ENCODE measurements at regions not wholly inside any gene's neighbourhood (a gene's known extent, or its start where the extent isn't known, plus 50 kb on each side); places are given as distances from the start of the nearest gene placed in this dataset.

DNA sequence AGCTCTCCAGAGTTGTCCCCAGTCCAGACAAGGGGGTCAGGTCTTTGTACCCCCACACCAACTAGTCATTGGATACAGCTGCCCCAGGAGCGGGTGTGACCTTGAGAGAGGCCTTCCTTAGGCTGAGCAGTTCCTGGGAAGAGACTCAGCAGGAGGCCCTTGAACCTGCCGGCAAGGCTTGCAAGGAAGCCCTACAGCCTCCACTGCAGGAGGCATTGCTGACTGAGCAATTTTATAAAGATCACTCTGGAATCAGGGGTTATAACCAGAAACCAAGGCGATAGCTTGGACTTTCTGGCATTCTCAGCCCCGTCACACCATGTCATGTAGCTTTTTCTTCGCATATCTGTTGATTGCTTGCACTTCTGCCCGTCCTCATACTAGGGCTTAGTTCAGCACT is 291.3 kb upstream of the CRY1 start:
- H3K36me3 ChIP-seq (ENCODE audit: control insufficient read depth in 2 of 2, insufficient read depth in 2 of 2, low read length in 1 of 2), result no peaks in the 10 kb centered on the region
- peaks cover 0 to 5% of the 10 kb centered on the region in 2 donors for H3K9me3 ChIP-seq (ENCODE audit: control insufficient read depth in 2 of 2, insufficient read depth in 1 of 2, low read length in 1 of 2)
- no peak overlapping the region for H3K27ac ChIP-seq (ENCODE audit: low read depth in 1 of 2, low read length in 1 of 2)
- no peaks in the 10 kb centered on the region for H3K4me1 ChIP-seq (ENCODE audit: control insufficient read depth in 2 of 2, insufficient read depth in 2 of 2, low read length in 2 of 2)
- DNase-seq (ENCODE audit: low read depth in 6 of 9, low spot score in 9 of 9), result no peak
- 97% methylated on average over 6 of the region's 6 CpGs for WGBS
- H3K27me3 ChIP-seq (ENCODE audit: control insufficient read depth in 2 of 2, insufficient read depth in 1 of 2, low read length in 1 of 2), result no peaks in the 10 kb centered on the region
- no peak overlapping the region for H3K4me3 ChIP-seq (ENCODE audit: low read length in 2 of 2)

DNA sequence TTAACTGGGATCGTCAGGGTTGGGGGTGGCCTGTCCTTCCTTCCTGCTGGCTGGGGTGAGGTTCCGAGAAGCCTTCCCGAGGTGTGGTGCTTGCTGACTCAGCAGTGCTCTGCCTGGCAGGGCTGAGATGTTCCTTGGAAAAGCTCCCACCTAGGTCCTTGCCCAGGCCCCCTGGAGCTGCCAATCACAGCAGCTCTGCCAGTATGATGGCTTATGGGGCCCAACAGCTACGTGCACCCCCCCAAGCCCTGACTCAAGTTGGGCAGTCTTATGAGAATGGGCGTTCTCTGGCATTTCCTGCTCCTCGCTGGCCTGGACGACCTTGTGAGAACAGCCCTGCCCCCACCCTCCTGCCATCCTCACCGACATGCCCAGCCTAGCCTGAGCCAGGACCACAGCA is 292.2 kb upstream of the CRY1 start:
- Histone ChIP-seq H3K4me3 (ENCODE audit: low read length in 2 of 2) (no peak overlapping the region), H3K36me3 (ENCODE audit: control insufficient read depth in 2 of 2, insufficient read depth in 2 of 2, low read length in 1 of 2) (no peaks in the 10 kb centered on the region), H3K9me3 (ENCODE audit: control insufficient read depth in 2 of 2, insufficient read depth in 1 of 2, low read length in 1 of 2) (peaks cover 0 to 6% of the 10 kb centered on the region in 2 donors), H3K27ac (ENCODE audit: low read depth in 1 of 2, low read length in 1 of 2) (no peak overlapping the region), H3K4me1 (ENCODE audit: control insufficient read depth in 2 of 2, insufficient read depth in 2 of 2, low read length in 2 of 2) (no peaks in the 10 kb centered on the region), H3K27me3 (ENCODE audit: control insufficient read depth in 2 of 2, insufficient read depth in 1 of 2, low read length in 1 of 2) (no peaks in the 10 kb centered on the region)
- no peak for DNase-seq (ENCODE audit: low read depth in 6 of 9, low spot score in 9 of 9)
- 92% methylated on average over 8 of the region's 8 CpGs for WGBS

DNA sequence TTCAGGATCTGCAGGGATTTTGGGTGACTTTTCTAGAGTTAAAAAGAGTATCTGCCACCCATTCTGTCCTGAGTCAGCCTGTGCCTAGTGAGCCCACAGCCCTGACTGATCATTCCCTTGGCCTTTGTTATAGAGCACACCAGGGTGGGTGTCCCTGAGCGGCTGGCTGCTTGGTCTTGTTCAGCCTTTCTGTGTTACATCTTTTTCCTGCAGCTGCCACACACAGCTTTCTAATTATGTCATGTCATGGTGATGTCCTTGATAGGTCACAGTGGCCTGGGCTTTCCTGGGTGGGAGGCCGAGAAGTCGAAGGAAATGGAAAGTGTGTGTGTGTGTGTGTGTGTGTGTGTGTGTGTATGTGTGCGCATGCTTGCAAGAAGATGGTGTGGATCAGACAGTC is 293.2 kb upstream of the CRY1 start:
- no peak overlapping the region for H3K4me3 ChIP-seq (ENCODE audit: low read length in 2 of 2)
- WGBS, result 84% methylated on average over 4 of the region's 4 CpGs
- H3K27ac ChIP-seq (ENCODE audit: low read depth in 1 of 2, low read length in 1 of 2), result no peak overlapping the region
- no peaks in the 10 kb centered on the region for H3K4me1 ChIP-seq (ENCODE audit: control insufficient read depth in 2 of 2, insufficient read depth in 2 of 2, low read length in 2 of 2)
- no peaks in the 10 kb centered on the region for H3K36me3 ChIP-seq (ENCODE audit: control insufficient read depth in 2 of 2, insufficient read depth in 2 of 2, low read length in 1 of 2)
- no peak for DNase-seq (ENCODE audit: low read depth in 6 of 9, low spot score in 9 of 9)
- H3K9me3 ChIP-seq (ENCODE audit: control insufficient read depth in 2 of 2, insufficient read depth in 1 of 2, low read length in 1 of 2), result peaks cover 0 to 6% of the 10 kb centered on the region in 2 donors
- no peaks in the 10 kb centered on the region for H3K27me3 ChIP-seq (ENCODE audit: control insufficient read depth in 2 of 2, insufficient read depth in 1 of 2, low read length in 1 of 2)

DNA sequence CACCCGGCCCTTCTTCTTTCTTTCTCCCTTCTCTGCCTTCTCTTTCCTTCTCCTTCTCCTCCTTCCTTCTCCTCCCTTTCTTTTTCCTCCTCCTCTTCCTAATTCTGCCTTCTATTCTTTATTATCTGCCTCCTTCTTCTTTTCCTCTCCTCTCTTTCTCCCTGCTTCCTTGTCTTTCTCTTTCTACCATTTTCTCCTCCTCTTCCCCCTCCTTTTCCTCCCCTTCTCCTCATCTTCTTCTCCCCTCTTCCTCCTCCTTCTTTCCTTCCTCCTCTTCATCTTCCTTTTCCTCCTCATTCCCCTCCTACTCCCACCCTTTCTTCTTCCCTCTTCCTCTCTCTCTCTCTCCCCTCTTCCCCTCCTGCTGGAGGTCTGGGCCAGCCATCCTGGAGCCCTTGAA is 294.9 kb upstream of the CRY1 start:
- no peak for DNase-seq (ENCODE audit: low read depth in 6 of 9, low spot score in 9 of 9)
- Histone ChIP-seq H3K9me3 (ENCODE audit: control insufficient read depth in 2 of 2, insufficient read depth in 1 of 2, low read length in 1 of 2) (peaks cover 0 to 6% of the 10 kb centered on the region in 2 donors), H3K36me3 (ENCODE audit: control insufficient read depth in 2 of 2, insufficient read depth in 2 of 2, low read length in 1 of 2) (no peaks in the 10 kb centered on the region), H3K4me1 (ENCODE audit: control insufficient read depth in 2 of 2, insufficient read depth in 2 of 2, low read length in 2 of 2) (peaks cover 8 to 14% of the 10 kb centered on the region in 2 donors), H3K27ac (ENCODE audit: low read depth in 1 of 2, low read length in 1 of 2) (no peak overlapping the region), H3K4me3 (ENCODE audit: low read length in 2 of 2) (no peak overlapping the region), H3K27me3 (ENCODE audit: control insufficient read depth in 2 of 2, insufficient read depth in 1 of 2, low read length in 1 of 2) (no peaks in the 10 kb centered on the region)
- WGBS, result 92% methylated on average over 1 of the region's 1 CpG

DNA sequence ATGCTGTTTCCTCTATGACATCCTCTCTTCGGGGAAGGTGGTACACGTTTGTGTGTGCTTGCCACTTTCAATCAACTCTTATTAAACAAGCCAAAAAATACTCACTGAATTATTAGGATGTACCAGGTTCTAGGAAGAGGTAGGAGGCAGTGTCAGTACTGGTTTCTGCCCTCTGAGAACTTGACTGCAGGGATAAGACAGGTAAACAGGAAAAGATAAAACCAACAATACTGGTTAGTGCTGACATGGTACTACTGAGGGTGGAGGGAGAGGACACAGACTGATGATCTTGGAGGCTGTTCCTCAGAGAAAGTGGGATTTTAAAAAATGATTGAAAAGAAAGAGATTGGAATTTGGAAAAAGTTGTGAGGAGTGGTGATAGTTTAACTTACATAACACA is 295.2 kb upstream of the PWP1 start:
- Histone ChIP-seq H3K27ac (ENCODE audit: low read depth in 1 of 2, low read length in 1 of 2) (no peak overlapping the region), H3K4me3 (ENCODE audit: low read length in 2 of 2) (no peak overlapping the region), H3K36me3 (ENCODE audit: control insufficient read depth in 2 of 2, insufficient read depth in 2 of 2, low read length in 1 of 2) (no peaks in the 10 kb centered on the region), H3K27me3 (ENCODE audit: control insufficient read depth in 2 of 2, insufficient read depth in 1 of 2, low read length in 1 of 2) (no peaks in the 10 kb centered on the region), H3K9me3 (ENCODE audit: control insufficient read depth in 2 of 2, insufficient read depth in 1 of 2, low read length in 1 of 2) (peaks cover 0 to 6% of the 10 kb centered on the region in 2 donors), H3K4me1 (ENCODE audit: control insufficient read depth in 2 of 2, insufficient read depth in 2 of 2, low read length in 2 of 2) (peaks cover 8 to 15% of the 10 kb centered on the region in 2 donors)
- DNase-seq (ENCODE audit: low read depth in 6 of 9, low spot score in 9 of 9), result no peak
- 88% methylated on average over 2 of the region's 2 CpGs for WGBS

DNA sequence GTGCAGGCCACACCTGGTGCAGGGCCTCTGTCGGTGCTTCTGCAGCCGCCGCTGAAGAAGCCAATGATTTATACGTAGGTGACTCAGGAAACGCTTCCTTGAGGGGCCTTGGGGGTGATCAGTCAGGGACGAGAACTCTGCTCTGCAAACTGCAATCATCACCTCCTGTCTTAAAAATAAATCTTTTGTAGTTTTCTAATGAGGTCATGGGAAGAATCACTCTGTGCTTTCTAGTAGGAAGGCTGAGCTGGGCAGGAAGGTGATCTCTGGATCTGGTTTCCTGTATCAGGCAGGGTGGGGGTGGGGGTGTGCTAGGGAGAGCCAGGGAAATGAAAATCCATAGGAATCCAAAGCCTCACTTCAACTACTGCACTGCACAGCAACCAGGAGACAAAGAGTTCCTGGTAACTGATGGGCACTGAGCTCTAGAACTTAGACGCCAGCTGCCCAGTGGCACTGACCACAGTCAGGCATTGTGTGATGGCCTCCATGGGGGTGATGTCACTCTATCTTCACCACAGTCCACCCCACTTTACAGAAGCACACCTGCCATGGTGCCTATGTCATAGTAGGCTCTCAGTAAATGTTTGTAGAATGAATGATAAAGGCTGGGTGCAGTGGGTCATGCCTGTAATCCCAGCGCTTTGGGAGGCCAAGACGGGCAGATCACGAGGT is 292.4 kb upstream of the PWP1 start:
- WGBS, result 78% methylated on average over 10 of the region's 10 CpGs
- Histone ChIP-seq H3K4me3 (ENCODE audit: low read length in 2 of 2) (no peak overlapping the region), H3K36me3 (ENCODE audit: control insufficient read depth in 2 of 2, insufficient read depth in 2 of 2, low read length in 1 of 2) (no peaks in the 10 kb centered on the region), H3K9me3 (ENCODE audit: control insufficient read depth in 2 of 2, insufficient read depth in 1 of 2, low read length in 1 of 2) (peaks cover 0 to 6% of the 10 kb centered on the region in 2 donors), H3K4me1 (ENCODE audit: control insufficient read depth in 2 of 2, insufficient read depth in 2 of 2, low read length in 2 of 2) (peaks cover 12 to 19% of the 10 kb centered on the region in 2 donors), H3K27me3 (ENCODE audit: control insufficient read depth in 2 of 2, insufficient read depth in 1 of 2, low read length in 1 of 2) (no peaks in the 10 kb centered on the region), H3K27ac (ENCODE audit: low read depth in 1 of 2, low read length in 1 of 2) (no peak overlapping the region)
- DNase-seq (ENCODE audit: low read depth in 6 of 9, low spot score in 9 of 9), result no peak

DNA sequence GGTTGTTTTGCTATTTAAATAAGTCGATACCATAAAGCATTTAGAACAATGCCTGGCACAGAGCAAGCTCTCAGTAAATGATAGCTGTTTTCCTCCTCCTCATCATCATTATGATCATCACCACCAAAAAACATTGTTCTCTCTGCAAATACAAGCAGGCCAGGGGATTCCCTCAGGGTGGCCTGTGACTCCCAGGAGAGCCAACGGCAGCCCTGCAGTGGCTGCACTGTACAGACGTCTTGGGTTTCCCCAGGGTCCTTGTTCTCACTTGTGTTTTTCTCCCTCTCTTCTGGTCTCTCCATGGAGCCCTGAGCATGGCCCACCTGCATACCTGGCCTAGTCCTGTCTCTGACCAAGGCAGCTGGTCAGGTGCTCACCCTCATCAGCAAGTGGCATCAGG is 290.9 kb upstream of the PWP1 start:
- H3K4me1 ChIP-seq (ENCODE audit: control insufficient read depth in 2 of 2, insufficient read depth in 2 of 2, low read length in 2 of 2), result peaks cover 12 to 26% of the 10 kb centered on the region in 2 donors
- H3K36me3 ChIP-seq (ENCODE audit: control insufficient read depth in 2 of 2, insufficient read depth in 2 of 2, low read length in 1 of 2), result no peaks in the 10 kb centered on the region
- H3K27me3 ChIP-seq (ENCODE audit: control insufficient read depth in 2 of 2, insufficient read depth in 1 of 2, low read length in 1 of 2), result no peaks in the 10 kb centered on the region
- H3K27ac ChIP-seq (ENCODE audit: low read depth in 1 of 2, low read length in 1 of 2), result no peak overlapping the region
- no peak overlapping the region for H3K4me3 ChIP-seq (ENCODE audit: low read length in 2 of 2)
- DNase-seq (ENCODE audit: low read depth in 6 of 9, low spot score in 9 of 9), result no peak
- peaks cover 0 to under 1% of the 10 kb centered on the region in 2 donors for H3K9me3 ChIP-seq (ENCODE audit: control insufficient read depth in 2 of 2, insufficient read depth in 1 of 2, low read length in 1 of 2)
- WGBS, result 92% methylated on average over 3 of the region's 3 CpGs

DNA sequence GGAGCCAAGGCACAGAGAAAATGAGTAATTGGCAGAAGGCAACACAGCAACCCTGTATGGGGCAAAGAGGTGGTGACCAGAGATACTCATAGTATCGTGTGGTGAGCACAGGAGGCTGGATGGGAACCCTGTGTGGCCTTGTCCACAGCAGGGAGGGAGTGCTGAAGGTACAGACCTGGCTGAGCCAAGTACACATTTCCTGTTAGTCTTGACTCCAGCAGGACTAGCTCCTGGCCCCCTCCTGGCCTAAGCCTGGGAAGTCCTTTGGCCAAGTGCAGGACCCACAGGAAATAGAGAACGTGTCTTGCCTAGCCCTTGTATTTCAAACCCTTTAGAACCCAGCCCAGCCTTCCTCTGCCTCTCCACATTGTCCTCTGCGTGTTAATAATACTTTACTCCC is 289.8 kb upstream of the PWP1 start:
- H3K4me3 ChIP-seq (ENCODE audit: low read length in 2 of 2), result no peak overlapping the region
- no peaks in the 10 kb centered on the region for H3K9me3 ChIP-seq (ENCODE audit: control insufficient read depth in 2 of 2, insufficient read depth in 1 of 2, low read length in 1 of 2)
- no peak overlapping the region for H3K27ac ChIP-seq (ENCODE audit: low read depth in 1 of 2, low read length in 1 of 2)
- H3K36me3 ChIP-seq (ENCODE audit: control insufficient read depth in 2 of 2, insufficient read depth in 2 of 2, low read length in 1 of 2), result no peaks in the 10 kb centered on the region
- peaks cover 12 to 26% of the 10 kb centered on the region in 2 donors for H3K4me1 ChIP-seq (ENCODE audit: control insufficient read depth in 2 of 2, insufficient read depth in 2 of 2, low read length in 2 of 2)
- no peak for DNase-seq (ENCODE audit: low read depth in 6 of 9, low spot score in 9 of 9)
- H3K27me3 ChIP-seq (ENCODE audit: control insufficient read depth in 2 of 2, insufficient read depth in 1 of 2, low read length in 1 of 2), result no peaks in the 10 kb centered on the region
- WGBS, result 86% methylated on average over 3 of the region's 3 CpGs

DNA sequence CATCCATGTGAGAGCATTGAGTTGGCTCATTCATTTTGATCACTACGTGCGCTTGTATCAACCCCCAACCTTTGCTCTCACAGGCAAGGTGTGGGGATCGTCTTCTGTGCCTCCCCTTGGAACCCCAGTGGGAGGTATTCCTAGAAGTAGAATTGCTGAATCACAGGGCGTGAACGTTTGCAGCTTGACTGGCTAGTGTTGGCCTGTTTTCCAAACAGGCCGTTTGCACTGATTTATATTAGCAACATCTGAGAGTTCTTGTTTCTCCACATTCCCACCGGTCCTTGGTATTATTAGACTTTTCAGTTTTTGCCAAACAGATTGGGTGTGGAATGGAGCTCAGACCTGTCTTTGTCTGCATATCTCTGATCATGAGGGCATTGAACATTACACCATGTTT is 288.6 kb upstream of the PWP1 start:
- DNase-seq (ENCODE audit: low read depth in 6 of 9, low spot score in 9 of 9), result no peak

More for the DNA sequence above, 288.6 kb upstream of the PWP1 start:
- Histone ChIP-seq H3K36me3 (ENCODE audit: control insufficient read depth in 2 of 2, insufficient read depth in 2 of 2, low read length in 1 of 2) (no peaks in the 10 kb centered on the region), H3K27me3 (ENCODE audit: control insufficient read depth in 2 of 2, insufficient read depth in 1 of 2, low read length in 1 of 2) (no peaks in the 10 kb centered on the region), H3K4me1 (ENCODE audit: control insufficient read depth in 2 of 2, insufficient read depth in 2 of 2, low read length in 2 of 2) (peaks cover 11 to 23% of the 10 kb centered on the region in 2 donors), H3K4me3 (ENCODE audit: low read length in 2 of 2) (no peak overlapping the region), H3K27ac (ENCODE audit: low read depth in 1 of 2, low read length in 1 of 2) (no peak overlapping the region), H3K9me3 (ENCODE audit: control insufficient read depth in 2 of 2, insufficient read depth in 1 of 2, low read length in 1 of 2) (no peaks in the 10 kb centered on the region)
- WGBS, result 78% methylated on average over 7 of the region's 7 CpGs
